K562 (cell line): ENCODE measurements at regions not wholly inside any gene's neighbourhood (a gene's known extent, or its start where the extent isn't known, plus 50 kb on each side); places are given as distances from the start of the nearest gene placed in this dataset.

Experiments
- ATAC-seq: fragments of 200-7000 bp; cut with Tn5 transposase; 3 replicates; pipeline ENCODE4 v1.9.1; 2020; ENCODE audit warnings: moderate library complexity
- BruUV-seq: library from RNA; stranded (reverse); fragments of 400-500 nt; replicated peaks from 2 replicates; lab custom pipeline; 2021; lab: Mats Ljungman, UMichigan
- CTCF ChIA-PET: fragments of 300-600 bp; formaldehyde crosslinking; extraction: SDS; loops from one replicate; lab custom pipeline; 2021; ENCODE audit warnings: low intra/inter-chr PET ratio; lab: Yijun Ruan, JAX
- POLR2A ChIA-PET: fragments of 300-600, 350-650 bp; sonication (Branson Sonifier 250); formaldehyde crosslinking; extraction: SDS; loops from one replicate; lab custom pipeline; 2021; ENCODE audit warnings: antibody characterized with exemption, inconsistent platforms; lab: Yijun Ruan, JAX
- DNase-seq, 4 experiments: peaks; one replicate each; pipeline versions ENCODE4 v3.0.0 to v3.0.0-alpha.2; 2011 to 2018; ENCODE audit warnings: low spot score in 3 of 4, mixed read lengths in 3 of 4; ENCODE audit errors: extremely low read depth in 1 of 4
- FAIRE-seq: peaks from 2 replicates; lab custom pipeline; 2011; peaks lifted over from hg19 to GRCh38; lab: Jason Lieb, UNC
- H2AFZ ChIP-seq: 2 replicates; pipeline ENCODE4 v1.6.0; 2011; ENCODE audit warnings: low read depth, low read length, control low read depth, inconsistent platforms
- H3K27ac ChIP-seq: fragments of 200-600 bp; 3 replicates; pipeline ENCODE4 v1.8.0; 2011; ENCODE audit warnings: low read depth, mild to moderate bottlenecking, control low read depth, inconsistent platforms, low read length, moderate library complexity, mixed read lengths; ENCODE audit errors: extremely low read depth
- H3K27me3 ChIP-seq, 2 experiments: fragments of 300-600 bp in 1 of 2; 2 replicates in 1 of 2; 3 replicates in 1 of 2; pipeline versions ENCODE4 v1.6.0 to v1.8.0; 2011; ENCODE audit warnings: inconsistent platforms in 2 of 2, low read length in 2 of 2, mild to moderate bottlenecking in 1 of 2, mixed read lengths in 1 of 2, moderate library complexity in 1 of 2; ENCODE audit not compliant: control insufficient read depth in 2 of 2, insufficient read depth in 2 of 2
- H3K36me3 ChIP-seq: fragments of 300-600 bp; 3 replicates; pipeline ENCODE4 v1.8.0; 2011; ENCODE audit warnings: mild to moderate bottlenecking, low read length, inconsistent platforms; ENCODE audit not compliant: control insufficient read depth, insufficient read depth
- H3K4me1 ChIP-seq, 2 experiments: fragments of 200-600 bp in 1 of 2; replicated peaks in 1 of 2; 2 replicates in 1 of 2; 3 replicates in 1 of 2; pipeline versions ENCODE4 v1.5.1 to v1.8.0; 2011; ENCODE audit warnings: inconsistent platforms in 2 of 2, low read length in 2 of 2, mild to moderate bottlenecking in 1 of 2, mixed read lengths in 1 of 2, moderate library complexity in 1 of 2; ENCODE audit not compliant: control insufficient read depth in 2 of 2, insufficient read depth in 2 of 2
- H3K4me2 ChIP-seq: 2 replicates; pipeline ENCODE4 v1.6.1; 2011; ENCODE audit warnings: low read length, control low read depth, inconsistent platforms, mixed read lengths; ENCODE audit not compliant: insufficient read depth
- H3K4me3 ChIP-seq: fragments of 200-600 bp; sonication (generic), shearing (Covaris generic); 2 replicates; pipeline ENCODE4 v1.5.1; 2016; ENCODE audit warnings: control low read depth, inconsistent platforms
- H3K79me2 ChIP-seq: fragments of 200-600 bp; 3 replicates; pipeline ENCODE4 v1.8.0; 2011; ENCODE audit warnings: low read length, inconsistent platforms; ENCODE audit not compliant: control insufficient read depth, insufficient read depth
- H3K9ac ChIP-seq, 2 experiments: 2 replicates each; pipeline versions ENCODE4 v1.6.0 to v1.6.1; 2011; ENCODE audit warnings: low read depth in 2 of 2, low read length in 2 of 2, control low read depth in 1 of 2, inconsistent platforms in 1 of 2, mild to moderate bottlenecking in 1 of 2, mixed read lengths in 1 of 2; ENCODE audit not compliant: insufficient read depth in 1 of 2
- H3K9me1 ChIP-seq: one replicate; pipeline ENCODE4 v1.6.0; 2011; ENCODE audit warnings: inconsistent platforms, mild to moderate bottlenecking, low read length, moderate library complexity; ENCODE audit not compliant: control insufficient read depth, insufficient read depth
- H3K9me3 ChIP-seq: replicated peaks from 2 replicates; pipeline ENCODE4 v1.5.1; 2011; ENCODE audit warnings: low read depth, low read length, inconsistent platforms; ENCODE audit not compliant: control insufficient read depth, insufficient read depth
- H4K20me1 ChIP-seq: replicated peaks from 2 replicates; pipeline ENCODE4 v1.6.1; 2011; ENCODE audit warnings: low read length, inconsistent platforms, mixed read lengths; ENCODE audit not compliant: control insufficient read depth, insufficient read depth
- DMBX1 ChIP-seq: fragments of 250-450 bp; sonication (Bioruptor Pico); IDR thresholded peaks from 2 replicates; pipeline ENCODE4 v1.8.0; 2022; ENCODE audit warnings: inconsistent platforms, mild to moderate bottlenecking, moderate library complexity, borderline replicate concordance
- FOXO4 ChIP-seq: fragments of 450-650 bp; formaldehyde crosslinking; IDR thresholded peaks from 2 replicates; pipeline ENCODE4 v1.4.0; 2020; ENCODE audit warnings: mild to moderate bottlenecking, moderate library complexity
- WGBS: fragments of 100-300 bp; shearing (Covaris generic); methylation state at CpG from one replicate; pipeline ENCODE4 v1.1.6; 2016; ENCODE audit warnings: low coverage, mixed read lengths; ENCODE audit not compliant: insufficient coverage; ENCODE audit errors: missing lambda C conversion rate; 5-methylcytosine and 5-hydroxymethylcytosine counted together
- in situ Hi-C: fragments of 300-500 bp; cut with MboI; formaldehyde crosslinking; loops from 4 replicates; pipeline ENCODE4 v1.15.0; 2018; ENCODE audit warnings: inconsistent platforms, mixed read lengths
- intact Hi-C: fragments of 100-400 bp; cut with micrococcal nuclease; formaldehyde crosslinking; loops from 2 replicates; pipeline ENCODE4 v1.14.2; 2022

- Histone ChIP-seq H4K20me1 (no peaks in the 10 kb centered on the region), H3K79me2 (no peaks in the 10 kb centered on the region), H2AFZ (no peak overlapping the region), H3K4me1 (peaks cover 0 to 47% of the 10 kb centered on the region in 2 experiments; a peak in 4 of 5 replicates), H3K4me2 (no peak overlapping the region; the same call in 1 of the 2 replicates), H3K9me3 (no peaks in the 10 kb centered on the region), H3K27ac (peak overlapping the region; percentile 78; the same call in 2 of the 3 replicates), H3K36me3 (no peaks in the 10 kb centered on the region), H3K4me3 (no peak overlapping the region), H3K9ac (no peak overlapping the region), H3K27me3 (no peaks in the 10 kb centered on the region)
- in situ Hi-C loops = no loop called here
- no peak for DNase-seq
- 59% methylated on average over 2 of the region's 2 CpGs for WGBS
- BruUV-seq = no TSS peak
- FAIRE-seq = no peak
- ChIA-PET POLR2A (interaction anchor here (1.1 kb wide), 1 partner anchor 25 kb away, joined by 4 read pairs; no protein-coding TSS in a partner anchor), CTCF (no interaction called here)
- no peak for ATAC-seq
- peak; percentile 23; the same call in 1 of the 2 replicates for TF ChIP-seq DMBX1
- no peak for TF ChIP-seq FOXO4
- TF ChIP-seq, all 486 proteins: peak for 1
- no peaks in the 10 kb centered on the region for H3K9me1 ChIP-seq
- intact Hi-C loops = no loop called here
Measured at GRCh38 chr12:46548605-46549071, 176.1 kb upstream of the SLC38A2 start.
